Kidney tubule cell (primary cell): ENCODE measurements at regions not wholly inside any gene's neighbourhood (a gene's known extent, or its start where the extent isn't known, plus 50 kb on each side); places are given as distances from the start of the nearest gene placed in this dataset.

Experiments
- DNase-seq: peaks from one replicate; pipeline ENCODE4 v3.0.0-alpha.2; 2018; ENCODE audit warnings: low spot score

DNA sequence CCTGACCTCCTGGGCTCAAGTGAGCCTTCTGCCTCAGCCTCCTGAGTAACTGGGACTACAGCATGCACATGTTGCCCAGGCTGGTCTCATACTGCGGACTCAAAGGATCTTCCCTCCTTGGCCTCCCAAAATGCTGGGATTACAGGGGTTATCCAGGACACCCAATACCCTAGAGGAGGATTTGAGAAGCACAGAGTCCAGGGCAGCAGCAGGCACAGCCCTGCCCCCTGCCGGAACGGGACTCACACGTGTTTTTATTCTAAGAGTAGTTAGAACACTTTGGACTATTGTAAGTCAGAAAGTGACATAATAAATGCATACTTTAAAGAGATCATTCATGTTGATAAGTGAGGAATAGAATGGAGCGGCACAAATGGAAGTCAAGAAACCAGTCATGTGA, 80.2 kb downstream of the C6orf118 start:
- DNase-seq, result no peak

DNA sequence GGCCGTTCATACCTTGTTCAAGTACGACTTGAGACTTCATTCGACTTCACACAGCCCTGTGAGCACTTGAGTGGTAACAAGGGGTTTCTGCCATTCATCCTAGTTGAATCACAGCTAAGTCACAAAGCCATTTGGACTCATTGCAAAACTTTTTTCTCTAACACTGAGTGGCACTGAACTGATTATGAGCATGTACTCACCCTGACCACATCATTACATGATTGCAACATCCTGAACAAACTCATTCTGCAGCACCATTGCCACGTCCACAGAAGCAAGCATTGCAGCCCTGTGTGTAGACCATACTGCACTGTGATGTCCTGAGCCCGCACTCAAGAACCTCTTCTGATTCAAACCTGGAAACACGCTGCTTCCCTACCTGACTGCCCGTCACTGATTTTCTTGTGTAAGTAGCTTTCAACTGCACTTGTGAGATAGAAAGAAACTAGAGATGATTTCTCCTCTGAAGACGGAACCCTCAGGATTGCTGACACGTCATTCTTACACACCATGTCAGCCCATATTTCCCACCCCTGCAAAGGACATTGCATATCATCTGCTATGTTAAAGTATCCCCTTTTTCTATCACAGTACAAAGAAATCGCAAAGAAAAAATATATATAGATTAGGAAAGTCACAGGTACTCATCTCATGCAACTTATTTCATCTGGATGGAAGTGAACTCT, 81.6 kb downstream of the C6orf118 start:
- peak; percentile 23 for DNase-seq

DNA sequence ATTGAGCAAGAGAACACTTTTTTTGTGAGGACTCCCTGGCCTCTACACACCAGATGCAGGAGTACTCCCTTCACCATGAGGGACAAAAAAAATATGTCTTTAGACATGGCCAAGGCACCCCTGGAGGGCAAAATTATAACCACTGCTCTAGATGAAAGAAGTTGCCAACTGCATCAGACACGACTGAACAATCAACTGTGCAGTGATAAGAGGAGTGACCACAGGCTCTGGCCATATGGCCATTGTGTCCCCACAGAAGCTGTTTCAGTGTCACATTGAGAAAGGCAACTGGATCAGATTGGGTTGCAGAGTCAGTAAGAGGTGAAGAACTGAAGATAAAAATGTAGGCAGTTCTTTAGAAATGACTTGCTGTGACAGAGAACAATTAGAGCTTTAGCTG, 85.7 kb downstream of the C6orf118 start:
- DNase-seq, result no peak

DNA sequence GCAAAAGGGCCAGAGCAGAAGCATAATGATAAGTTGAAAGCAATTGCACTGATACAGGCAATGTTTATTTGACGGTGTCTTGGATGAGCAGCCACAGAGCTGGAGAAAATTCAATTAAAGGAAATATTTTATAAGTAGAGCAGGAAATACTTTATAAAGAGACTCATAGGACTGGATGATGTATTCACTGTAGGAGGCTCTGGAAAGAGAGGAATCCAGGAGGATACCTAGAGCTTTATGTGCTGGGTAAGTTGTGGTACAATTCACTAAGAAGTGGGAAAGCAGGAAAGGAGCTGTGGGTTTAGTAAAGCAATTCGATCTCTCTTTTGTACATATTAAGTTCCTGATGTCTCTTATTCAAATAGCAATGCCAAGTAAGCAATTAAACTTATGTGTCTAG, 86.3 kb downstream of the C6orf118 start:
- DNase-seq, result no peak

DNA sequence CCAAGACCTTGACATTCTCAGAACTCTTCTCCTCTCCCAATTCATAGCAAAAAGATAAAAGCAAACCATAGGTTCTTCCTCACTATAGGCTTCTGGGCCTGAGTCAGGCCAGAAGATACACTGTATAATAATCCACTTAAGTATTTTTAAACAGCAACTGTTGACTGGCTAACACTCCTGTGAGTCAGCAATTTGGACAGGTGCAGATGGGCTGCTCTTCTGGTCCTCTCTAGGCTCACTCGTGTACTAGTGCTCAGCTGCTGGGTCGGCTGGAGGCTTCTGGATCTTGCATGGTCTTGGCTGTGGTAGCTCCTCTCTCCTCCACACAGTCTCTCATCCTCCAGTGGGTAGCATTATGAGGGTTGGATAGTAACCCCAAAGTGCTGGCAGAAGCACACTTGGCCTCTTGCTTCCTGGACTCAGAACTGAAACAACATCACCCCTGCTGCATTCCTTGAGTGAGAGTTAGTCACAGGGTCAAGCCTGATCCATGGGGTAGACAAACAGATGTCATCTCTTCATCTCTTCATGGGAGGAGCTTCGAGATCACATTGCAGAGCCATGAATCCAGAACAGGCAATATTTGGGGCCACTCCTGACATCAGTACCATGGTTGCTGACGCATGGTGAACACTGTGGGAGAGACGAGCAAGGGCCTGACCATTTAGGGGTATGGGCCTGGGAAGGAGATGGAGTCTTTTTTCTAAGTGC, 86.9 kb downstream of the C6orf118 start:
- DNase-seq, result peak; percentile 18

DNA sequence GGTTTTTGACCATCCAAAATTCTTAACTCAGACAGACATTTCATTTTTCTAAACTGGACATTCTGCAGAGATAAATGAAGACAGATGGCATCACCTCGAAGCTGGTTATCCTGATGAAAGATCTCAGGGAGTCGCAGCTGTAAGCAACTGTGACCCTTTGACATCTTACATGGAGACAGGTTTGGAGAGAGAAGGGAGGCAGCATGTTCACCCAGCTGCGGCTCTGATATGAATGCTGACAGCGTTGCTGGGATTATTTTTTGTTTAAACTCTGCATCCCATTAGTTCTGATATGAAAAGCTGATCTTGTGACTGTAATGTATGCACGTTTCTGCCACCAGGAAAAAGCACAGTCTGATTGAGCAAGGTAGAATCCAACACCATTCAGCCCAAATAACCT, 89.4 kb downstream of the C6orf118 start:
- DNase-seq, result no peak

DNA sequence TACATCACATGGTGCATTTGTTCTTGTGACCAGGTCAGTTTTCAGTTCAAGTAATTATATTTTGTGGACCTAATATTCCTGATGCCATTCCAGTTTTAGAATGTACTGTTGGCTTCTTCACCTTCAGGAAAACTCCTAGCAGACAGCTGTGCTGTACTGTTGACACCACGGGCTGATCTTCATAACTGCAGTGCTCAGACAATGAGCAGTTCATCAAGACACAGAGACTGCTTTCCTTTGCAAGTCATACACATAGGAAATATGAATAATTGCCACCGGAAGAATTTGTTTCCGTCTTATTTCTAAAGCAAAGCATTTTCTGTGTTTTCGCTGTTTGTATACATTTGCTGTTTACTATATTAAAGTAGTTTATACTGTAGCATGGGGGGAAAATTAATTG, 89.8 kb downstream of the C6orf118 start:
- DNase-seq, result no peak

DNA sequence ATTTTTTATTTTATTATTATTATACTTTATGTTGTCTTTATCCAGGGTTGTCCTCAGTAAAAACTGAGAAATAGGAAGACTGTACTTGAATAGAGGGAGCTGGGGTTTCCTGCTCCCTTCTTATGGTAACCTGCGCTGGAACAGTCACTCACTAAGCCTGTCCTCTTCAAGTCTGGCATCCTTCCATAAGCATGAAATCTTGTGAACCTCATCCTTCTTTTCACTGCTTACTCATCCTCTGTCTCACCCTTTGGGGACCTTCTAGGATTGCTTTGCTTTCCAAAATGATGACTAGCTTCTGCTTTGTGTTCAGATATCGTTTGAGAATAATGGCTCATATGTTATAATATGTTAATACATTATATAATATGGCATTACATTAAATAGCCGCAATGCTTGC, 90.6 kb downstream of the C6orf118 start:
- DNase-seq, result peak; percentile 51

DNA sequence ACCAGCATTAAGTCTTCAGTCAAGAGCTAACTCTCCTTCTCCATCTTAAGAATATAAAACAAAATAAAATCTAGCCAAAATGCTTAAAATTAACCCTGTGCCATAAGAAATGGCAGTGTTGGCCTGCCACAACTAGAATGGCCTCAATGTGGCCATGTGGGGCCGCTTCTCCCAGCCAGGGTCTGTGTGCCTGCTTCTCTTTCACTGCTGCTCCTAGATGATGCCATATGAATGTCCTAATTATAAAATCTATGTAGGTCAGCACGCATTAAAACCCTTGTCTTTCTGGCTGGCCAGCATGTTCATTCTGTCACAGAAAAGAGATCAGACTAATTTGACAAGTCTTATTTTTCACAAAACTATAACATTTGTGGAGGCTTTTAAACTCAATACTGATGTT, 102.6 kb downstream of the C6orf118 start:
- DNase-seq, result no peak

DNA sequence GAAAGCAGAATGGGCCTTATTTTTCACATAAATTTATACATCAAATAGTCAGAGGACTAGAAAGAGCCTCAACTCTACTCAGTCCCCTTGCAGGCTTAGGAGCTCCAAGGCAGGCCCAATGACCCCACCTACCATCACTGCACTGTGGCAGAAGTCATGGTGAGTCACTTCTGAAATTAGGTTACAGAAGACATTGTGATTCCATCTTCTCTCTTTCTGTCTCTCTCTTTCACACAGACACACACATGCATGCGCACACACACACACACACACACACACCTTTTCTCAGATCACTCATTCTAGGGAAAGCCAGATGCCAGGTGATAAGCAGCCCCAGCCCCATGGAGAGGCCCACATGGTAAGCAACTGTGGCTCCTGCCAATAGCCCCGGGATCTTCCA, 103.8 kb downstream of the C6orf118 start:
- no peak for DNase-seq

DNA sequence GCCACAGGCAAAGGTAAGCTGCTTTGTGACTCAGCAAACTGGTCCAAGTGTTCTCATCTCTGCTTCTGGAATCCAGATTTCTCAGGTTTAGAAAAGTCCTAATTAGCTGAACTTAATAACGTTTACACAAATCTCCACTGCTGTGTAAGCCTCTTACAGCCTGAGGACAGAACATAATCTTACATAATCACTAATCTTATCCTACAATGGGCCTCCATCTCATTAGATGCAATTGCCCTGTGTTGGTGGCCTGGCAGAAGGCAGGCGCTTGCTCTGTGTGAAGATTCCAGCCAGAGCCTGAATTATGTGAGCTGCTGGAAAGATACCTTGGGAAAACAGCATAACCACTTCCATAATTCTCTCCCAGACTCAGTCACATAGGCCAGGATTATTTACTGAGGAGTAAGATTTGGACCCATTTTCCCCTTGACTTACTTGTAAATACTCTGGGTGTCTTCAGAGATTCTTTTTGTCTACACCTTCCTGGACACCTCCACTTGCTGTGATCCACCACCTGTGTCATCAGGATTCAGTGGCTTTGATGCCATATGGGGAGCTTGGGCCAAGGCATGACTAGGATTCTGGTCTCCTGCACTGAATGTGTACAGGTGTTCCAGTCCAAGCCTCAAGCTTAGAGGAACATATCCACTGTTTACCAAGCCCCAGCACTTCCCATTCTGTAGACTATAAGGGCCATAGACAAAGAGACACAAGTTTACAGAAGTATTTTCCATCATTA, 104.4 kb downstream of the C6orf118 start:
- no peak for DNase-seq

DNA sequence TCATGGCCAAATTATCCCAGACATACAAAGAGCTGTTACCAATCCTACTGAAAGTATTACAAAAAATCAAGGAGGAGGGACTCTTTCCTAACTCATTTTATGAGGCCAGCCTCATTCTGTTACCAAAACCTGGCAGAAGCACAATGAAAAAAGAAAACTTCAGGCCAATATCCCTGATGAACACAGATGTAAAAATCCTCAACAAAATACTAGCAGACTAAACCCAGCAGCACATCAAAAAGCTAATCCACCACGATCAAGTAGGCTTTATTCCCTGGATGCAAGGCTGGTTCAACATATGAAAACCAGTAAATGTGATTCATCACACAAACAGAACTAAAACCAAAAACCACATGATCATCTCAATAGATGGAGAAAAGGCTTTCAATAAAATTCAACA, 109.2 kb downstream of the C6orf118 start:
- no peak for DNase-seq

DNA sequence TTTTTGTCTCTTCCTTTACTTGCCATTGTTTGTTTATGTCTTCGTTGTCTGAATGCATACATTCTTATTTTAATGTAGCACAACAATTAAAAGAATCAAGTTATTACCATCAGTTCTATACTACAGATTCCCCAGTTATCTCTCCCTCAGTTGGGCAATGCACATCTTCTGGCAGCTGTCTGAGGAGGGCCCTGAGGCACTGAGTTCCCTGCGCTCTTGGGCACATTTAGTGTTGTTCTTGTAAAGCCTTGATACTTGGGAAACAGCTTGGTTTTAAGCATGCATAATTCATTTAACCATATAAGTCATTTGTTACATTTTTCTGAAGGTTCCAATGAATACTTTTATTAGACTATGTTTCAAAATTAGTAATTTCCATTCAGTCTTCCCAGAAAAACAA, 117.9 kb downstream of the C6orf118 start:
- no peak for DNase-seq

DNA sequence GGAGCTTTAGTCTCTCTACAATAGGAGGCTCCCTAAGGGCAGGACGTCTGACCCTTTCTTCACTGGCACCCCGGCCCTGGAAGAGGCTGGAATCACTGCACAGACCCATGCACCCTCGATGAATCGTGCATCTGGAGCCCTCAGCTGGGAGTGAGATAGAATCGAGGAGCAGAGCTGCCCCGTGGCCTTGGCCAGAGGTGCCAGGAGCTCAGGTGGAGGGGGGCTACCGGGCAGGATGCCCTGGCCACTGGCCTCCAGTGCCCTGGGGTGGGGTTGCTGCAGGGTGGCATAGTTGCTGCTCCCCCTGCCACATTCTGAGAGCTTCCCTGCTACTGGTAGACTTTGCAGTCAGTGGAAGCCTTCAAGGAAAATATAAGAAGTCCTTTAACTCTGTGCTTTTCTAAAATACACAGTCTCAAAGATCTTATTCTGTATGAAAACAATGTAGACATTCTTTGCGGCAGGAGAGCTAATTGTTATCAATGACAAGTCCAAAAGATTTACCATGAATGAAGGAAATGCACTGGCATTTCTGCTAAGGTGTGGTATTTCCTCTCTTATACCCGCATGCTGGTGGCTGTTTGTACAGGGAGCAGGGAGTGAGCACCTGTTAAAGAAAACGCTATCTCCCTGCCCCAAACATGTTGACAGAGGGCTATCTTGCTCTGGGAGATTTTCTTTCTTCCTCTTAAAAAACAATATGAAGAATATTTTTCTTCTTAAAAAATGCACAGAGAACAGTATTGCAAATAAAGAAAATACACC, 122.8 kb downstream of the C6orf118 start:
- no peak for DNase-seq

DNA sequence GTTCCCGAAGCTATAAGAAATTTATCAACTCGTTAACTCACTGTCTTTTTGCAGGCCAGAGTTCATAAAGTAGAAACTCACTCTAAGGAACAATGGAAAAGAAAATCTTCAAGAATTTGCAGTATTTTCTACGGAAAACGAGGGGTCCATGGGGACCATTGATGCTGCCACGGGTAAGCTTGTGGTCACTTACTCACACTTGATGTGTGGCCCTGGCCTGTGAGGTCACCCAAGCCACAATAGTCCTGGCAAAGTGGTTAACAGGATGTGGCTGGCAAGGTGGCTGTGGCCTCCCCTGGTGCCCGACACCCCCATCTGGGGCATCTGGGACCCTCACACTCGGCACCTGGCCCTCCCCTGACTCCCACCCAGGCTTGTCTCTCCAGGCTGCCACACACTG, 123.4 kb downstream of the C6orf118 start:
- DNase-seq, result peak; percentile 37

DNA sequence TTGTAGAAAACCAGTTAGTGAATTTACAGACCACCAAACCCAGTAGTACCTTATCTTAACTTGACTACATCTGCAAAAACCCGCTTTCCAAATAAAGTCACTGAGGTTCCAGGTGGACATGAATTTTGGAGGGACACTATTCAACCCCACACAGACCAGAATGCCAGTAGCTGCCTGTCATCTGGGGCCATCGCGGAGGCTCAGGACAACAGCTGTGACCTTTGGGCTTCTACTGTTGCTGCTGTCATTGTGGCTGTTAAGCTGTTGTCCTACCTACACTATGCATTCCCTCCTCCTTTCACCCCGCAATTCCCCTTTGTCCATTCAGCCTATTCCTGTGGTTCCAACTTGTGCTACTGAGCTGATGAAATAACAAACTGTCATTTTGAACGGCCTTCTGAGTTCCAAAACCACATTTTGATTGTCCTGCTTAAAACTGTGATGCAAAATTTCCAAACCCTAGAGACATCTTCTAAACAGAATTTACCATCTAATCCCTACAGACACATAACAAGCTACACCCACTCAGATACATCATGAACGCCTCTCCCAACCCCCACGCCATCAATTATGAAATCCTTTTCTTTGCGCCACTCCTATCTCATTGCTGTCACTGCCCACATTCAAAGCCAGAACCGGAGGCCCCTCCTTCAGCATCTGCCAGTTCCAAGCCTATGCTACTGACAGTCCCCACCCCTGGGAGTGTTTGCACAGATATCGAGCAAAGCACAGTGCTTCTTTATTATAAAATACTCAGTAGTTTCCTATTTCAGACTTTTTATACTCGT, 125.0 kb downstream of the C6orf118 start:
- DNase-seq, result no peak

DNA sequence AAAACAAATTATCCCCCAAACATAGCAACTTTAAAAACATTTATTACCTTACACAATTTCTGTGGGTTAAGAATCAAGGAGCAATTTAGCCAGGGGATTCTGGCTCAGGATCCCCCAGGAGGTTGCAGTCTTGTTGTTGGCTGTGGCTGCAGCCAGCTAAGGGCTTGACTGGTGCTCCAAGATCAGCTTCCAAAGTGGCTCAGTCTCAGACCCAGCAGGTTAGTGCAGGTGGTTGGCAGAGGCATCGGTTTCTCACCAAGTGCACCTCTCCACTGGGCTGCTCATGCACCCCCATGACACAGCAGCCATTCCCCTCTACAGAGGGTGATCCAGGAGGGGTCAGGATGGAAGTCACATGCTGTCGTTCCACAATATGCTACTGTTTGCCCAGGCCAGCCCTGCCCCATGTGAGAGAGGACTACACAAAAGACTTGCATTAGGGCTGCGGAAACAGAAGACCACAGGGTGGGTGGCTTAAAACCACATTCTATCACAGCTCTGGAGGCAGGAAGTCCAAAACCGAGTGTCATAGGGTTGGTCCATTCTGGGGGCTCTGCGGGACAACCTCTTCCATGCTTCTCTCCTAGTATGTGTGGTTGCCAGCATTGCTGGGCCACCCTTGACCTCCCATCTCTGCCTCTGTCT, 125.8 kb downstream of the C6orf118 start:
- no peak for DNase-seq

DNA sequence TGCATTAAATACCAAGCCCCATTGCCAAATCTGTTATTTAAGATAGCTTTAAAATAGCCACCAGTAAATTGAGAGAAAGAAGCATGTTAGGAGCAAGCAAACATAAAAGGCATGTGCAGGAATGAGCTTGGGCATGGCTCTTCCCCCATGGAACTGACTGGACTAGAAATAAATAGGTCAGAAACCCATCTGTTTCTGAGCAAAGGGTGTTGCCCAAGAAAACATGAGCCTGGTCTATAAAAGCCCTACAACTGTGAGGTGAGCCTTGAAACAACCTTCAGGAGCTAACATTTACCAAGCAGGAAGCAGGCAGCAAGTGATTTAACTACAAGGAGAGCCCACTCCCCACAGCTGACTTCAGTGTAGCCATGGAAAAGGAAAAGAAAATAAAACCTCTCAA, 126.3 kb downstream of the C6orf118 start:
- no peak for DNase-seq

DNA sequence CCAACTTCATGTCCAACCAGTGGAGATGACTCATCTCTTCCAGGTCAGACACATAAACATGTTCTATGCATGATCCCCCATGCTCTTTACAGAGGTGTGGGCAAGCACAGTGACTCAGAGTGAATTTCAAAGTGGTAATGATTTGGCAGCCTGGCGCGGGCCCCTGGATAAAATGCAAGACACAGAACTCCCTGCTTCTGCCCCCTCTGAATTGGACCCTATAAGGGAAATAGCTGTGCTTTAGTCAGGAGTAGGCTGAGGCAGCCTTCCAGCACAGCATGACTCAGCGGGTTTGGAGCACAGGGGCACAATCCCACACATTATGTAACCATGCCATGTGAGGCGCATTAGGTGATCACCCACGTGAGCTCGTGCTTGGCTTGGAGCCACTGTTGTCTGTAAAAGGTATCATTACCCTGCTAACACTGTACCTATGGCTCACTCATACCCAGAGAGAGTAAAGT, 127.4 kb downstream of the C6orf118 start:
- peak; percentile 95 for DNase-seq

DNA sequence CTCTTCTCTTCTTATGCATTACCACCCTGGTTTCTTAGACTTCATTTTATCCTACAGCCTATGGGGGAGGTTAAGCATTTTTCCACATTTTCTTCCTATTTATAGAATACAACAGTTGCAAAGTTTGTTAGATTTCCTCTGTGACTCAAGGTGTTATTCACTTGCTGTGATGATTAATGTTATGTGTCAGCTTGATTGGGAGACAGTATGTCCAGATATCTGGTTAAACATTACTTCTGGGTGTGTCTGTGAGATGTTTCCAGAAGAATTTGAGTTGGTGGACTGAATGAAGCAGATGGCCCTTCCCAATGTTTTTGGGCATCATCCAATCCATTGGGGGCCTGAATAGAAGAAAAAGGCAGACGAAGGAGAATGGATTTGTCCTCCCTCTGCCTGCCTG, 131.3 kb downstream of the C6orf118 start:
- peak; percentile 93 for DNase-seq

DNA sequence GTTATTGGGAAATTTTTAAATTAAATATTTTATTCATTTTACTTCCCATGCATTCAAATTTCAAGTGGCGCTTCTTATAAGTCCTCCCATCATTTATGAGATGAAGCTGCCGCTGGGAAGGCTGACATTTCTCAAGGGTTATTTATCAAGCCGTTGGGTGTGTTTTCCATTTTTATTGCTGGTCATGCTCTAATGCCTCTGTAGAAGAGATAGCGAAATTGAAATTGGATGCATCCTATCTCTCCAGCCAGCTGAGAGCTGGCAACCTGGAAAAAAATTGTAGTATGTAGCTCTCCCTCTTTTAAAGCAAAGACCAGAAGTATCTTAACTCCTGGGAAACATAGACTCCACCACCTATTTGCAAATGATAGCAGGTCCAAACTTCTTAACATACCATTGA, 135.9 kb downstream of the C6orf118 start:
- no peak for DNase-seq
